ENCODE measurements at regions not wholly inside any gene's neighbourhood (a gene's known extent, or its start where the extent isn't known, plus 50 kb on each side); places are given as distances from the start of the nearest gene placed in this dataset.
A peak's percentile ranks its signal among the peaks of the same experiment; 100 is the strongest.
"Not testable (repeated sequence)": the region's sequence is repeated elsewhere in the genome, so short reads cannot be mapped to it uniquely, and the experiment has no call there.

DNA sequence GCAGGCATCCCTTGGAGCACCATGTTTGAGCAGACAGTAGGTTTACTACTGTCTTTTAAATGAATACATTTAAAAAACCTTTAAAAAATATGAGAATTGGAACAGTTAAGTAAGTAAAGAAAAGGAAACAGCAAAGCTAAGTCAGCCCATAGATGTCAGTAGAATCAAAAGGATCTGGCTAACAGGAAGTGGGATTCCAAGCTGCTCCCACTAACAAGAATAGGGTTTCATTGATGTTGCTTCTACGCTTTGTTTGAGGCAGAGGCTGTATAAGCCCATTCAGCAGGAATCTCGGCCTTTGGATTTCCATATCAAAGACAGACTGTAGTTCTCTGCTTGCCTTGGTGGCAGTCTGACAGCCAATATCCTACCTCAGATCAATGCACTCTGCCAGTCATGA lies 122.9 kb upstream of the ELAC2 start:
- no peak for DNase-seq

GRCh38 chr17:13135506-13135905 lies 117.7 kb upstream of the ELAC2 start:
- DNase-seq = no peak

DNA sequence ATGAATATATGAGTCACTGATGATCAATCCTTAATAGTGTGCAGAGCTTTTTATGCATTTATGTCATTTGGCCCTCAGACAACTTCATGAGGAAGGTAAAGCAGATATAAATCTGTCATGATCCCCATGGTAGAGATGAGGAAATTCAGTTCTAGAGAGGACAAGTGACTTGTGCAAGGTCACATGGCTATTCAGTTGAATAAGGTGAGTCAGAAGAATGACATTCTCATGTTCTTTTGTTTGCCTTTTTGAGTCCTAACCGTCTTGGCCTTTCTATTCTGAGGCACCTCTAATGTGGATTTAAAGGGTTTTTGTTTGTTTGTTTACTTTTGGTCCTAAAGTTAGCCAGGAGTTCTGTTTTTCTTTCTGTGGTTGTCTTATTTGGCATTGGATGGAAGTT lies 116.2 kb upstream of the ELAC2 start:
- DNase-seq = no peak

- DNase-seq = no peak
Measured at GRCh38 chr17:13131225-13131624, 113.4 kb upstream of the ELAC2 start.

- DNase-seq = no peak
Measured at GRCh38 chr17:13129356-13129755, 111.5 kb upstream of the ELAC2 start.

DNA sequence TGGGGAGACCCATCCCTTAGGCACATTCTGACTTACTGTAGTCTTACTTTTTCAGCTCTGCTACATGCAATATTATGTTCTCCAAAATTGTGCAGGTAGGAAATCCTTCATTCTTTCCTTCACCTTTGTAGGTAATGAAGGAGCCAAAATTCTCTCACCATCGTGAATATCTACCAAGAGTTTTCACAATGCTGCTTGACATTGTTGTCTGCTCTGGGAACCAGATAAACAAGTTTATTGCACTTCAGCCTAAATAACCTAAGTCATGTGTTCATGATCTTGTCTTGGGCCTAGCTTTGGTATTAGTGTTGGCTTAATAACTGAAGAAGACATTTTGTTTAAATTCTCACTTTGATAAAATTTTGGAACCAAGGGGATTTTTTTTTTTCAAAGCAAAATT lies 110.8 kb upstream of the ELAC2 start:
- DNase-seq = no peak

DNA sequence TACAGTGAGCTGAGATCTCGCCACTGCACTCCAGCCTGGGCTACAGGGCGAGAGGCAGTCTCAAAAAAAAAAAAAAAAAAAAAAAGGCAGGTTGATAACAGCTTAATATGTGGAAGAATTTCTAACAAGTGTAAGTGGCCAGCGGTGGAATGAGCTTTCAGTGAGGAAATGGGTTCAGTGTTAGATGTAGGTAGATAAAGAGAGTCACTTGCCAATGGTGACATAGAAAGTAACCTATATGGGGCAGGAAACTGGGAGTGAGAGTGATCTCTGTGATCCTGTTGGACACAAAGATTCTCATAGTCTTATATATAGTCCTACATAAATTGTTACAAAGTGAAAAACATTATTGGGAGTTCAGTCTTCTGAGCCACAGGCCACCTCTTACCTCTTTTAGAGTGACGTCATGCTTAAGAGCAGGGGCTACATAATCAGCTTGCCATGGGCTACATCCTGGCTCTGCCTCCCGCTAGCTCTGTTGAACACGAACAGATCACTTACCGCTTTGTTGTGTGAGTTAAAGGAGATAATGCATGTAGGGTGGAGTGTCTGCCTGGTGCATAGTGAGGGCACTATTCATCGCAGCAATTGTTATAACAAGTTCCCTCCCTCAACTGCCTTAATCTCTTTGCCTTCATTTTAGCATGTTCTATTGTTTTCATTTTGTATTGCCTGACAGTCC lies 110.2 kb upstream of the ELAC2 start:
- no peak for DNase-seq

DNA sequence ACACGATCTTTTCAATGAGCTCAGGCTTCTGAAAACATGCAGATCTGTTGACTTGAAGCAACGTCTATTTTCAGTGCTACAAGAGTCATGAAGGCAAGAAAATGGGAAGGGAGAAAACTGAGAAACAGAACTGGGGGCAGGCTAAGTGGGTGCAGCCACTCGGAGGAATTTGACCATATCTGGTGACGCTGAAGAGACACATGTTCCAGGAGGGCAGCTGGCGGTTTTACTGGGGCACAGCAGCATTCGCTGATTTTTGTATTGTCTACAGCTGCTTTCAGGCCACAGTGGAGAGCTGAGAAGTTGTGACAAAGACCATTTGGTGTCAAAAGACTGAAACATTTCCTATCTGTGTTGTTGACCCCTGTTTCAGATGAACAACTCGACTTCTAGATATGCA lies 103.0 kb upstream of the ELAC2 start:
- DNase-seq = no peak

- DNase-seq = no peak
Measured at GRCh38 chr17:13118311-13118710, 100.5 kb upstream of the ELAC2 start.

DNA sequence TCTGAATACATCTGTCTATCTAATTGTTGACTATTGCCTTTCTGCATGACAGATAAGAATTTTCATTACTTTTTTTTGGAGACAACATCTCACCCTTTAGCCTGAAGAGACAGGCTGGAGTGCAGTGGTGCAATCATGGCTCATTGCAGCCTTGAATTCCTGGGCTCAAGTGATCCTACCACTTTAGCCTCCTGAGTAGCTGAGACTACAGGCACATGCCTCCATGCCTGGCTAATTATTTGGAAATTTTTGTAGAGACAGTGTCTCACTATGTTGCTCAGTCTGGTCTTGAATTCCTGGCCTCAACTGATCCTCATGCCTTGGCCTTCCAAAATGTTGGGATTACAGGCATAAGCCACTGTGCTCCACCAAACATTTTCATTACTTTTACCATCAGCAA lies 99.8 kb upstream of the ELAC2 start:
- no peak for DNase-seq

DNA sequence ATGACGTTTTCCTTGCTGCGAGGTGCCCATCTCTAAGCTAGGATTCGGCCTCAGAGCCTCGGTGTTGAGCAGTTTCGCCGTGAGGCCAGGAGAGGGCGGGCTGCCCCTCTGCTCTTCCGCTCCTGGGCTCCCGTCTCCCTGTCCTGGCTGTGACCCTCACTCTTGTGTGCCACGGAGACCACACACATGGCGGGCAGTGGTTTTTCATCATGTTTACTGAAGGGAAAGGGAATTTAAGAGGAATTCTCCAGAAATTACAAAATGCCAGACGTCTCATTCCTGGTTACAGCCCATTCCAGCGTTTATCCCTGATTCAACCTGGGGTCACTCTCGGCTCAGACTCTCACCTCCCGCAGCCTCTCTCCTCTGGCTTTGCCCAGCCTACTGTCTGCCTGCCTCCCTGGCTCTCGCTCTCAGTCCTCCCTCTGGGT lies 96.8 kb upstream of the ELAC2 start:
- DNase-seq = peak; percentile 46

GRCh38 chr17:13113821-13114525 lies 96.1 kb upstream of the ELAC2 start:
- no peak for DNase-seq

DNA sequence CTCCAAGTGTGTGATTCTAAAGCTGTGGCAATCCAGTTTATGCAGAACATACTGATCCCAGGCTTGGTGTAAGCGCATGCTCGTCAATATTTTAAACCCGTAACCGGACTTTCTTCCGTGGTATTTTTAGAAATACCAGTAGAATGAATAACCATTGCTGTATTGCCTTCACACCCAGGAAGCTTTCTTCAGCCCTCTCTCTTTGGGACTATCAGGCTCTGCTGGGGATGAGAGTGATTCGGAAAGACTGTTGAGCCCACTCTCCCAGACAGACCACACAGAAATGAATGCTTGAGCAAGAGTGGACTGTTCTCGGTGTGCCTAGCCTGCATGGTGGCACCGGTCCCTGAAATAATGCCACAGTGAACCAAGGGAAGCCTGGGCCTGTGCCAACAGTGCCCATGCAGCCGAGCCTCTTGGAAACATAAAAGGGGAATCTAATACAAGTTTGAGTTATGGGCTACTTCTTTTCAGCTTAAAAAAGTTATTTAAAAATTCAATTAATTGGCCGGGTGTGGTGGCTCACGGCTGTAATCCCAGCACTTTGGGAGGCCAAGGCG lies 89.9 kb upstream of the ELAC2 start:
- DNase-seq = no peak

GRCh38 chr17:13106171-13106570 lies 88.3 kb upstream of the ELAC2 start:
- DNase-seq = no peak

DNA sequence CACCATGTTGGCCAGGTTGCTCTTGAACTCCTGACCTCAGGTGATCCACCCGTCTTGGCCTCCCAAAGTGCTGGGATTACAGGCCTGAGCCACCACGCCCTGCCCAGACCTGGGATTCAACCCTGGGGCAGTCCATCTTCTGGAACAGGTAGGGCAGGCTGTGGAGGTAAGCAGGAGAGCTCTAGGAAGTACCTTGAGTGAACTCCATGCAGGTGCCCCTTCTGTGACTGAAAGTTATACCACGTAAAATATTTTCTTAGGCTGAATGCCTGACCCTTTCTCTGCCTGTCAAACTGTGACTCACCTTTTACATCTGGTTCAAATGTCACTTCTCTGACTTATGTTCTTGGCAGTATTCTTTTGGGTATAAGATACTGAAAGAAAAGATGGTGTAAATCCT lies 86.7 kb upstream of the ELAC2 start:
- no peak for DNase-seq

GRCh38 chr17:13102477-13102876 lies 84.7 kb upstream of the ELAC2 start:
- DNase-seq = no peak

GRCh38 chr17:13099926-13100325 lies 82.1 kb upstream of the ELAC2 start:
- no peak for DNase-seq

- no peak for DNase-seq
Measured at GRCh38 chr17:13099089-13099735, 81.4 kb upstream of the ELAC2 start.

DNA sequence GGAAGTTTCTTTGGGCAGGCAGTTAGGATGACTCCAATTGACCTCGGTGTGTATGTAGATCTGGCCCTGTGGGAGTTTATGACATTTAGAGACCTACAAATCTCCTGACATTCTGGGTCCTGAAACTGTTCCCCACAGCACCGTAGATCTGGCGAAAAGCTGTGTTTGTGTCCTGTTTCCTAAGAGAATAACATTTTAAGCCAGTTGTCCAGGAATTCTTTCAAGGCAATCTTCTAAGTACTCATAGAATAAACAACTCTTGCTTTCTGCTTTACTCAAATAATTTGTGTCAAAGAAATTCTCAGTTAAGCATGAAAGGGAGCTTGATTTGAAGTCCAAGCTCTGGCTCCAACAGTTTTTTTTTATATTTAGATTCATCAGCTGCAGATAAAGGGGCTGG lies 78.5 kb upstream of the ELAC2 start:
- no peak for DNase-seq

DNA sequence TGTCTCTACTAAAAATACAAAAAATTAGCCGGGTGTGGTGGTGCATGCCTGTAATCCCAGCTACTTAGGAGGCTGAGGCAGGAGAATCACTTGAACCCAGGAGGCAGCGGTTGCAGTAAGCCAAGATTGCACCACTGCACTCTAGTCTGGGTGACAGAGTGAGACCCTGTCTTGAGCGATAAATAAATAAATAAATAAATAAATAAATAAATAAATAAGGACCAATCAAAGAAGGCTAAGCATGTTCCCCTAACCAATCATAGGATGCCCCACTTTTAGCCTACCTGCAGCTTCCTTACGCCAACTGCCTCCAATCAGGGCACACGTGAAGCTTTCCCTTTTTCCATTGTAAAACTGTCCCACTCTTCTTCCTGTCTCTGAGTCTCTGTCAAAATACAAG lies 74.2 kb upstream of the ELAC2 start:
- DNase-seq = not testable (repeated sequence)

- no peak for DNase-seq
Measured at GRCh38 chr17:13088666-13089065, 70.8 kb upstream of the ELAC2 start.

DNA sequence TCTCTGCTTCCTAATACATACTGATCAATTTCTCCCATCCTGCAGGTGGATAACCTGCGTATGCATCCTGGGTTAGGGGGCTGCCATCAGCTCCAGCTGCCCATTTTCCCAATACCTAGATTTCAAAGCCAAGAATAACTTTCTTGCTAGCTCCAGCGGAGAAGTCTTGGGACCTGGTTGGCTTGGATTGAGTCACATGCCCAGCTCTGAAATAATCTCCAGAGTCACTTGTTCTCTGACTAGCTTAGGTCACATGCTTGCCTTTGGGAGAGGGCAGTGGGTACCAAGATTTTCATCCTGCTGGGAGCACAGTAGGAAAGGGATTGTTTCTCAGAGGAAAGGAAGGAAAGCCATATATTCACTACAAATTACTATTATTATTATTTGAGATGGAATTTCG lies 70.0 kb upstream of the ELAC2 start:
- no peak for DNase-seq
